ENCODE measurements at regions not wholly inside any gene's neighbourhood (a gene's known extent, or its start where the extent isn't known, plus 50 kb on each side); places are given as distances from the start of the nearest gene placed in this dataset.

- TF ChIP-seq CHD7 (IDR thresholded peaks at IDR 0.05; ENCODE audit: insufficient replicate concordance, low read length) (no peak), BACH1 (IDR thresholded peaks at IDR 0.05; ENCODE audit: low read length) (no peak), SP1 (IDR thresholded peaks at IDR 0.05; ENCODE audit: low read depth, low read length) (no peak), TBP (IDR thresholded peaks at IDR 0.05; ENCODE audit: low read depth, low read length) (no peak), GTF2F1 (IDR thresholded peaks at IDR 0.05; ENCODE audit: borderline replicate concordance, low read depth, low read length) (no peak), TAF1 (IDR thresholded peaks at IDR 0.05; ENCODE audit: low read depth, low read length) (no peak), RFX5 (IDR thresholded peaks at IDR 0.05; ENCODE audit: borderline replicate concordance, low read depth, low read length) (no peak), PHF8 (conservative IDR thresholded peaks at IDR 0.05; ENCODE audit: low read depth, low read length) (no peak), BCL11A (IDR thresholded peaks at IDR 0.05; ENCODE audit: low read depth in 2 of 2, low read length in 2 of 2) (no peak), ATF3 (IDR thresholded peaks at IDR 0.05; ENCODE audit: insufficient read depth, low read depth, low read length) (no peak), CEBPB (IDR thresholded peaks at IDR 0.05; ENCODE audit: low read depth, low read length) (no peak), NANOG (IDR thresholded peaks at IDR 0.05; ENCODE audit: insufficient read depth, low read depth, low read length, poor library complexity, severe bottlenecking) (no peak)
These were observed 520.6 kb upstream of the PITX2 start (continued) for GRCh38 chr4:111143510-111143909.
